HG03521 (cell line): ENCODE measurements at regions not wholly inside any gene's neighbourhood (a gene's known extent, or its start where the extent isn't known, plus 50 kb on each side); places are given as distances from the start of the nearest gene placed in this dataset.
"Not testable (repeated sequence)": the region's sequence is repeated elsewhere in the genome, so short reads cannot be mapped to it uniquely, and the experiment has no call there.

Source experiments
- ATAC-seq: cut with Tn5 transposase; IDR thresholded peaks from one replicate; pipeline ENCODE4 v1.9.1; 2021; ENCODE audit warnings: mild to moderate bottlenecking, moderate library complexity; ENCODE audit not compliant: unreplicated experiment

GRCh38 chr3:107909583-107909982 is 181.2 kb downstream of the CD47 start:
- not testable (repeated sequence) for ATAC-seq

GRCh38 chr3:107907996-107908395 is 182.8 kb downstream of the CD47 start:
- ATAC-seq, result no peak

DNA sequence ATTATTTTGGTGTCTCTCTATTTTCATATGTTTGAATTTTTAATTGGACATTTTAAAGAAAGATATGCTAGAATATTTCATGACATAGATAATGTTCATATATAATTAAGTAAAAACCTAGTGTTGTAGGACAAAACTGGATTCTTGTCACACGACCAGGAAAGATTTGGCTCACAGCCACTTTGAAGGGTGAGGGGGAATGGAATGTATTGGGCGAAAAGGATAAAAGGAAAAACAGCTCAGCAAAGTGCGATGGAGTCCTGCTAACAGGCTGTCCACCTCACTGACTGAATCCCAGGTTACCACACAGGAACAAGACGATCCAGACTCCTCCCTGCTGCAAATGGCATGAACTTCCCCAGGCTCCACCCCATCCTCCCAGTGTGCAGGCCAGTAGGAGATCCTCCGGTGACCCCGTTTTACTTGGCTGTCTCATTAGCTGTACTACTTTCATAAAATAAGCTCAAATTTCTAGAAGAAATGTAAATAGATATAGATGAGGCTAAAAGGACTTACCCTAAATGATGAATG is 186.2 kb downstream of the CD47 start:
- ATAC-seq, result no peak

- no peak for ATAC-seq
Observed at GRCh38 chr3:107899990-107900651, 190.7 kb downstream of the CD47 start.

DNA sequence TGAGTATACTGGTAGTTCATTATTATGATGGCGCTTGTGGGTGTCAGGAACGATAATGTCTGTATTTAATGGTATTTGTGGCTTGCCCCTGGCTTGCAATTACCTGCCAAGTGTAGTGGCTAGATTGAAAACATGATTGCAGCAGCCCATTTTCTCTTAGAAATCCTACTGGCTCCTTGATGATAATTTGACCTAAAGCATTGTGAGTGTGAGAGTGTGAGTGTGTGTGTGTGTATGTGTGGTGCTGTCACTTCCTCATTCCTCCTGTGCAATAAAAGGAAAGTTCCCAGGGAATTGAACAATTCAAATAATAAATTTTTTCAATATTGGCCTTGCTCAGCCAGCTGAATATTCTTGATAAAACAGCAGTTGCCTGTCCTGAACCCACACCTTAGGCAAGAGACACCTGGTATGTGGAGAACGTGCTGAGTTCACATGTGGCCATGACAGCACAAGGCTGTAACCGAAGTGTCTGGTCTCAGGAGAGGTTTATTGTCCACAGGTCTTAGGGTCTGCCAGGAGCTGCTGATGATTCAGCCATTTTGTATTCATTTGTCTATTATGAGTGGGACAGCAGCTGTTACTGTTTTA is 193.3 kb downstream of the CD47 start:
- no peak for ATAC-seq

DNA sequence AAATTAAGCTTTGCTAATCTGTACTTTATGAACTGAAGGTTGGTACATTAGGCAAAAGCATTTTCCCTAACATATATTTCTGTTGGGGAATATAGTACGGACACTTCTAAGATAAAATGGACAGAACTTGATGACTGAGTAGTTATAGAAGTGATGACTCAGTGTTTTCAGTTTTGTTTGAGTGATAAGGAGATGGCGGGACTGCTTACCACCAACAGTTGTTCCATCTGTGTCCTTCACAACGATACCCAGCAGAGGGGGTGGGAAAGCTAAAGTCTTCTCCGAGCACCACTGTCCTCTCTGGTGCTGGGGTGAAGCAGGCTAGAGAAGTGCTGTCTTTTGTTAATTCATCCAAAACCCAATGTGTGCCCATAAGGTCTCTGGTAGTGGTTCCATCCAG is 195.8 kb downstream of the CD47 start:
- no peak for ATAC-seq

DNA sequence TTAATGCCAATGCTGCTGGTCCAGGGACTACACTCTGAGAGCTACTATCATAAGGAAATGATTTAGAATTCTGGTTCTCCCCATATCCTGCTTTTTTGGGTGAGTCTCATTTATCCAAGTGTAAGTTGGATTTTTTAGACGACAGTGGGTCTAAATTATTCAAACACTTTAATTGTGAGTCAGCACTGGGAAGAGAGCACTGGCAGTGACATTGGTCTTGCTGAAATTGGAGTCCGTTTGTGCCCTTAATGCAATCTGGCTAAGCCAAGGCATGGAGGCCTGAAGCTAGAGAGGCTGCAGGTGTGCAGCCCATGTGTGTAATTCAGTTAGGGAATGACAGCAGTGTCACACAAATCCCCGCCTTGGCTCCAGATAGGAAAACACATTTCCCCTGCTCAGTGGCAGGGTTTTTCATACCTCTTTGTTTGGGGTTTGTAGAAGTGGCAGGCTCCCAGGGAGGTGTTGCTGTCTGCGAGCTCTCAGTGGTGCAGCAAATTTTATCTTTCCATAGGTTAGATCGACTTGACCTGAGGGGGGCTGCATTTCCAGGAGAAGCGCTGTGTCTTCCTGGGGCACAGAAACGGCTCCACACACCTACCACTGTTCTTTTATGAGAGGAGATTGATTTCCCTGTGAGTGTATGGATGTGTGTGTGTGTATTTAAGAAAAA is 197.7 kb downstream of the CD47 start:
- no peak for ATAC-seq

DNA sequence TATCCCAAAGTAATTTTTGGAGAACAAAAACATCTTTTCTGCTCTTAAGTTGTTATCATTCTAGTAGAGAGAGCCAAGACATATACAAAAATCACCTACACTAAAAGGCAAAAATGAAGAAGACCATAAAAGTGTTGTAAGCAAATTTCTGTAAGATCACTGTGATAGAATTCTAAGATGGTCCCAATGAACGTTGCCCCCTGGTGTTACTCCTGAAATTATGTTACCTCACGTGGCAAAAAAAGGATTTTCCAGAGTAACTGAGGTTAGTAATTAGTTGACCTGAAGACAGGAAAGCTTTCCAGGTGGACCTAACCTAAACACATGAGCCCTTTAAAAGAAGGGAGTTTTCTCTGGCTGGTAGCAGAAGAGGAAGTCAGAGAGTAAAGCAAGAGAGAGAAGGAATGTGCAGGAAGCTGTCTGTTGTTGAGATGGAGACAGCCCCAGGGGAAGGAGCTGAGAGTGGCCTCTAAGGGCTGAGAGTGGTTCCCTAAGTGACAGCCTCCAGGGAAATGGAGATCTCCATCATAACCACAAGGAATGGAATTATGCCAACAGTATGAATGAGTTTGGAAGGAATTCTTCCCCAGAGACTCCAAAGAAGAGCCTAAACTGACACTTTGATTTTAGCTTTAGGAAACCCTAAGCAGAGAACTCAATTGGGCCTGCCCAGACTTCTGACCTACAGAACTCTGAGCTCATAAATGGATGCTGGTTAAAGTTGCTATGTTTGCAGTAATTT is 205.9 kb downstream of the CD47 start:
- ATAC-seq, result no peak

DNA sequence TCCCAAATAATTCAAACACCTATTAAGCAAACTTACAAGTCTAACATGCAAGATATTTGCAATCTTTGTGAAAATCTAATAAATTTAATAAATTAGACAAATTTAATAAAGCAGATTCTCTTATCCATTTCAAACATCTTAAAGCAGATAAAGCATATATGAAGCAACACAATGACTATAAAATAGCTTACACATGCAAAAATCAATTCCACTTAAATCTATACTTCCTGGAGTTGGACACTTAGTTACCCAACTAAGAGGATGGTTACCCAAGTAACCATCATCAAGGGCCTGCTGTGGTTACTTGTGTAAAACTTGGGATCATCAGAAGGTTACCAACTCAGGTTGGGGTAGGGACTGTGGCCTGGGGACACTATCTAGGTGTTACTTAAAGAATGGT is 206.8 kb downstream of the CD47 start:
- ATAC-seq, result no peak

DNA sequence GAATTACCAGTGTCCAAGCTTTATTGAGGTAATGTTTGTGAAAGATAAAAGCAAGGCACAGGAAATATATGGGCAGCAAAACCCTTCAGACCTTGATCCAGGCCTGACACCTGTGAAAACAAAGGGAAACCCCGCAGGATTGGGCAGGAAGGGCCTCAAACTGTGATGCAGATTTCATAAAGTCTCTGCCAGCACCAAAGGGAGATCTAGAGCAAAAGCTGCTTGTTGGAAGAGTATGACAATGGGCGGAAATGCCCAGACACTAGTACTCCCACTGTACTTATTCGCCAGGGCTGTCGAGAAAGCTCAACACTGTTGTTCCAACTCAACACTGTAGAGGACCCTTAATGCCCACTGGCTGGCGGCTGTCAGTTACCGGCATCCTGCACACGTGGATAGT is 207.9 kb downstream of the CD47 start:
- no peak for ATAC-seq

DNA sequence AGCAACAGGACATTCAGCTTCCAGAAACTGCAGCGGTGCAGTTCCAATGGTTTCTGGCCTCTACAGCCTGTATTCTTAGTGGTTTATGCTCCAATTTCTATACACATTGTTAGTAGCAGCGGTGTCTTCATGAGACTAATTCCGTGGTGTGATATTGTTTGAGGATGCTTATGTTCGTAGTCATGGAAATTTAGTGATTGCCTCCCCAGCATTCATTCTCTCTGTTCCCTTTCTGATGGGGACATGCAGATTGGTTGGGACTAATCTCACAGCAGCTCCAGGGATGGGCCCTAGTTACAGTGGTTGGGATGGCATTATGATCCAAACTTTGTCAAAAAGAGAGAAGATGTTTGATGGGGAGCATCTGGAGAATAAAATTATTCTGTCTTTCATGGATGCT is 208.6 kb downstream of the CD47 start:
- no peak for ATAC-seq

DNA sequence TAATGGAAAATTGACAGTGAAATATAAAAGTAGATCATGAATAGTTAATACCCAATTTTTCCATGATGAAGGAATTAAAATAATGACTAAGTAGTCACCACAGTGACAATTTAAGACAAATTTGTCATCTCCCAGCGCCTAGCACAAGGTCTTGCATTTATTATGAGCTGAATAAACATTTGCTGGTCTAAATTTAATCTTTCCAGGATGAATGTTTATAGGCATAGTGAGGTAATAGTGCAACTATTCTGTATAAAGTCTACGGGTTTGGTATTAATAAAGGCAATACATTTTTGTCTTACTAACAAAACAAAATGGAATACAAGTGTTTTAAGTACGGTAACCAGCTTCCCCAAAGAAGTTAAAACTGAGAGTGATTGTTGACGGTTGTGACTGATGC is 209.3 kb downstream of the CD47 start:
- ATAC-seq, result no peak

DNA sequence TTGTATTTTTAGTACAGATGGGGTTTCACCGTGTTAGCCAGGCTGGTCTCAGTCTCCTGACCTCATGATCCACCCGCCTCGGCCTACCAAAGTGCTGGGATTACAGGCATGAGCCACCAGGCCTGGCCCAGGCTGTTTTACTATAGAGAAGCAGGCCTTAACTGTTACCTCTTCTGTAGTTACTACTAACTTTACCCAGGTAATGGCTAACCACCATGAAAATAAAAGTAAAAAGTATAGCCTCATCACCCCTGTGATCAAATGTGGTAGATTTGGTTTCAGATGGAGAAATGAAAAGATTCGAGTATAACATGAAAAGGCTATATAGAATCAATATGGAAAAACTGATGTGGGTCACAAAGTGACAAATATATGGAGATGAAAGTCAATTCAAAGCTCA is 210.1 kb downstream of the CD47 start:
- no peak for ATAC-seq

DNA sequence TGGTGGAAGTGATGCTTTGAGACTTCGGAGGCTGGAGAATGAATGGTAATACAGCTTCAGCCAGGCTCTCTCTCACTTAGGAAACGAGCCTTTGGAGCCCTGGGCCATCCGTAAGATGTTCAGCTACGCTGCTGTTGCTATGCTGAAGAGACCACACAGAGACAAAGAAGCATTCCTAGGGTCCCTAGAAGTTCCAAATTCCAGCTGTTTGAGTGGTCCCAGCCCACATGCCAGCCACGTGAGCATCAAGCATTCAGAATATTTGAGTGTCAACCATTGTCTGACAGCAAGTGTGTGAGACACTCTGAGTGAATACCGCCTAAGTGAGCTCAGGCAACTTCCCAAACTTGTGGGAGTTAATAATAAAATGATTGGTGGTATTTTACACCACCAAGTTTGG is 212.9 kb downstream of the CD47 start:
- ATAC-seq, result no peak

DNA sequence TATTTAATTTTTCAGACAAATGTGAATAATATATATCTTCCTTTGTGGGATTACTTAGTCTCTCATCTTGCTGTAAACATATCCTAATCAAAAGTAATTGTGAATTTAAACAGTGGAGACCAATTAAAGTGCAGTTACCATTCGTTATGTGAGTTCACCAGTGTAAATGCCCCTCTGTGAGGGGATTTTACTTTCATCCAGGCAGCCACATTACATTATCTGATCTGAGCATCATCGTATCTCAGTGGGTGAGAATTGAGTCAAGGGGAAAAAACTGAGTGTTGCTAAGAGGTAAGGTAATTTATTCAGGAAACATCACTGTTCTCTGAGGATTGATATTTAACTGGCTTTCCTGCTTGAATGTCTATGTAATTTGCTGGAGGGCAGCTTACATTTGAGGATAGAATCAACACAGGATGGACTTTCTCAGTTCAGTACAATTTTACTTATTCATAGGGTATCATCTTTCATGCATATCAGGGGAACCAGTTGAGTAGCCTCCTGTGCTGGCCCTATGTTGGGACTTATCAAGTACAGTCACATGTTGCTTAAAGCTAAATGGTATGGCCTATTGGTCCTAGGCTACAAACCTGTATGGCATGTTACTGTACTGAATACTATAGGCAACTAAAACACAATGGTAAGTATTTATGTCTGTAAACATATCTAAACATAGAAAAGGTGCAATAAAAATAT is 219.7 kb downstream of the CD47 start:
- ATAC-seq, result no peak

- ATAC-seq, result no peak
Observed at GRCh38 chr3:107870096-107870495, 220.7 kb downstream of the CD47 start.

GRCh38 chr3:107868449-107868848 is 222.4 kb downstream of the CD47 start:
- no peak for ATAC-seq

- ATAC-seq, result peak; percentile 79
Observed at GRCh38 chr3:107861904-107862303, 228.9 kb downstream of the CD47 start.

GRCh38 chr3:107861422-107861821 is 229.4 kb downstream of the CD47 start:
- no peak for ATAC-seq
